Stimulated activated CD8-positive, alpha-beta memory T cell treated with anti-CD3 and anti-CD28 coated beads, Interleukin-4, amount 100 ng/mL, for 1 hour (primary cell): ENCODE measurements at regions not wholly inside any gene's neighbourhood (a gene's known extent, or its start where the extent isn't known, plus 50 kb on each side); places are given as distances from the start of the nearest gene placed in this dataset.
"Not testable (repeated sequence)": the region's sequence is repeated elsewhere in the genome, so short reads cannot be mapped to it uniquely, and the experiment has no call there.

Experiments
- DNase-seq, 2 donors: peaks; one replicate each; pipeline ENCODE4 v3.0.0-alpha.2; 2020; ENCODE audit warnings: low read depth in 2 of 2, low spot score in 1 of 2

DNA sequence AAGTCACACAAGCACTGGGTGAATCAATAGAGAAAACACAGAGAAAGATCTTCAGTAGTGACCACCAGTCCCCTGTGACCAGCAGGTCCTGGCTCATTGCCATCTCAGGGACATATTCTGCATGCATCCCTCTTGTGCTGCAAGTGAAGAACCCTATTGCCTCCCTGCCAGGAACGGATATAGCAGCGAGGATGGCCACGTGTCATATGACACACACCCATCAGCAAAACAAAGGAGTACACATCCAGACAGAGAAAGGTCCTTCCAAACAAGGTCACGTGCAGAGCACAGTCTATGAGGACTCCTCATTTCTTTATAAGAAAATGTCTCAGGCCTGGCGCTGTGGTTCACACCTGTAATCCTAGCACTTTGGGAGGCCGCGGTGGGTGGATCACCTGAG lies 638.4 kb downstream of the FLRT2 start:
- no peak for DNase-seq

DNA sequence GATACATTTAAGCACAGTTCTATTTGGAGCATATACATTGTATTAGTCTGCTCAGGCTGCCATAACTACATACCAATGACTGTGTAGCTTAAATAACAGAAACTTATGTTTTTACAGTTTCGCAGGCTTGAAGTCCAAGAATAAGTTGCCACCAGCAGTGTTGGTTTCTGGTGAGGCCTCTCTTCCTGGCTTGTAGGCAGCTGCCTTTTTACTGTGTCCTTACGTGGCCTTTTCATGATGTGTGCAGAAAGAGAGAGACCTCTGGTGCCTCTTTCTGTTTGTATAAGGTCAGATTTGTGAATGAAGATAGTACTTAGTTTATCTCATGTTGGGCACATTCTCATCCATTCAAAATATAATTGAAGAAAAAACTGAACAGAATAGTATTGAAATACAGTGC lies 636.6 kb downstream of the FLRT2 start:
- no peak for DNase-seq

DNA sequence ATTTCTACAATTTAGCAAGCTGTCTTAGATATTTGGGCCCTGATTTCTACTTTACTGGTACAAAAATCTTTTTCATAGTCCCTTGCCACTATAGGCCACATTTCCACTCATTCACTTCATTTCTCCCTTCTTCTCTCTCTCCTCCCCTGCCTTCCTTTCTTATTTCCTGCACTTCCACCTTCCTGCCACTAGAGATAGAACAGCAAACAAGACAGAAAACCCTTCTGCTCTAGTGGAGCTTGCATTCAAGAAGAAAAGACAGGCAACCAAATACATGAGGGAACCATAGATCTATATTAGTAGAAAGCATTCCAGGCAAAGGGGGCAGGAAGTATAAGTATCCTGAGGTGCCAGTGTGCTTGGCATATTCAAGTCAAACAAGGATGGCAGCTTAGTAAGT lies 623.5 kb downstream of the FLRT2 start:
- DNase-seq, result no peak

- no peak for DNase-seq
These were observed 613.3 kb downstream of the FLRT2 start for GRCh38 chr14:86143248-86143647.

DNA sequence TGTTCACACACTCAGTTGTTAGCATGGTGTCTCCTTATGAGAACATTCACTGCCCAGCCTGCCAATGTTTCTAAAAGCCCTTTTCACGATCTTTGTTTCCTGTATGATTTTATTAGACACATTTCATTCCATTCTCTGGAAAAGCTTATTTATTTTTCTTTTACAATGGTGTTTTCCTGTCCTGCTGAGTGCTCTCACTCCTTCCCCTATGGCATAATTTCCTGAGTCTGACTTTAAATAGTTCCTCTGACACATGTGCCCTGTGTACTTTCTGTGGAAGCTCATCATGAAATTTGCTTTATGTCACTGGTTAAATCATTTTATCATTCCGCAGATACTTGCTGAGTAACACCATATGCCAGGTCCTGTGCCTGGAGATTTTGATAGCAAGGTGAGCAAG lies 612.0 kb downstream of the FLRT2 start:
- DNase-seq, result no peak

DNA sequence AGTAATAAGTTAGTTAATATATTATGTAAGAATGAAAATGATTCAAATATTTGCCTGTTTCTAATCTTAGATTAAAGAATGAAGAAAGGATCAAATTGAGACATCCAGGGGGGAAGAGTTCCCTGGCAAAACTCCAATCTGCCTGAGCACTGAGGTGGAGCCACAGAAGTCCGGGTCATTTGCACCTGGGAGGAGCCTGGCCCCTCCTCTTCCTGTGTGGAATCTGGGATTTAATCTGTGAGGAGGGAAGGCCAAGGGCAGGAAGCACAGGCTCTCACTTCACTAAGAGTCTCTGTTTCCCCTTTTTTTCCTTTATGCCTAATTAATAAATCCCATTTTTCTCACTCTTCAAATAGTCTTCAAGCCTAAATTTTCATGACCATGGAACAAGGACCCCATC lies 599.5 kb downstream of the FLRT2 start:
- DNase-seq, result no peak

GRCh38 chr14:86124328-86124727 lies 594.4 kb downstream of the FLRT2 start:
- DNase-seq, result no peak

DNA sequence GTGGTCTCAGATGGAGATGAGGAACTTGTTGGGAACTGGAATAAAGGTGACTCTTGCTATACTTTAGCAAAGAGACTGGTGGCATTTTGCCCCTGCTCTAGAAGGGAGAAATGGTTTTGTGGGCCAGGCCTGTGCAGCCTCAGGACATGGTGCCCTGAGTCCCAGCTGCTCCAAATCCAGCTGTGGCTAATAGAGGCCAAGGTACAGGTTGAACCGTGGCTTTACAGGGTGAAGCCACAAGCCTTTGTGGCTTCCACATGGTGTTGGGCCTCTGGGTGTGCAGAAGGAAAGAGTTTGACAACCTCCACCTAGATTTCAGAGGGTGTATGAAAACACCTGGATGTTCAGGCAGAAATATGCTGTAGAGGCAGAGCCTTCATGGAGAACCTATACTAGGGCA lies 586.0 kb downstream of the FLRT2 start:
- no peak for DNase-seq

DNA sequence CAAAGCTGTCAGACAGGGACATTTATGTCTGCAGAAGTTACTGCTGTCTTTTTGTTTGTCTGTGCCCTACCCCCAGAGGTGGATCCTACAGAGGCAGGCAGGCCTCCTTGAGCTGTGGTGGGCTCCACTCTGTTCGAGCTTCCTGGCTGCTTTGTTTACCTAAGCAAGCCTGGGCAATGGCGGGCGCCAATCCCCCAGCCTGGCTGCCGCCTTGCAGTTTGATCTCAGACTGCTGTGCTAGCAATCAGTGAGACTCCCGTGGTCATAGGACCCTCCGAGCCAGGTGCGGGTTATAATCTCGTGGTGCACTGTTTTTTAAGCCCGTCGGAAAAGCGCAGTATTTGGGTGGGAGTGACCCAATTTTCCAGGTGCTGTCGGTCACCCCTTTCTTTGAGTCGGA lies 580.9 kb downstream of the FLRT2 start:
- DNase-seq, result not testable (repeated sequence)

- DNase-seq, result no peak
These were observed 574.8 kb downstream of the FLRT2 start for GRCh38 chr14:86104691-86105265.

- no peak for DNase-seq
These were observed 564.6 kb downstream of the FLRT2 start for GRCh38 chr14:86094512-86094911.

- DNase-seq, result no peak
These were observed 561.9 kb downstream of the FLRT2 start for GRCh38 chr14:86091811-86092210.

- DNase-seq, result no peak
These were observed 558.2 kb downstream of the FLRT2 start for GRCh38 chr14:86088156-86088555.

GRCh38 chr14:86087377-86087776 lies 557.4 kb downstream of the FLRT2 start:
- no peak for DNase-seq

DNA sequence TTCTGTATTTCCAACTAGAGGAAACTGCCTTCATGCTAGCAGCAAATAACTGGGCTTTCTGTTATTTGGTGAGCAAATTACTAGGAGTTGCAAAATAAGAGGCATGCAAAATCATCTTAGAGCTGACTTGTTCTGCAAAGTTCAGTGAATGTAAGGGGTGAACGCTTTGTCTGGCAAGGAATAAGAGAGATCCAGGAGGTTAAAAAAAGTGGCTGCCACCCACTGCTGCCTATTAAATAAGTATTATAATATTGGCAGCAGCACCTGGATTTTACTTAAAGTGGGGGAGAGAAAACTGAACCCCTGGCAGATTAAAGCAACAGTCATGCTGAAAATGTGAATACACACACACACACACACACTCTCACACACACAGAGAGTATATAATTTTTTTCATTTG lies 557.0 kb downstream of the FLRT2 start:
- no peak for DNase-seq

DNA sequence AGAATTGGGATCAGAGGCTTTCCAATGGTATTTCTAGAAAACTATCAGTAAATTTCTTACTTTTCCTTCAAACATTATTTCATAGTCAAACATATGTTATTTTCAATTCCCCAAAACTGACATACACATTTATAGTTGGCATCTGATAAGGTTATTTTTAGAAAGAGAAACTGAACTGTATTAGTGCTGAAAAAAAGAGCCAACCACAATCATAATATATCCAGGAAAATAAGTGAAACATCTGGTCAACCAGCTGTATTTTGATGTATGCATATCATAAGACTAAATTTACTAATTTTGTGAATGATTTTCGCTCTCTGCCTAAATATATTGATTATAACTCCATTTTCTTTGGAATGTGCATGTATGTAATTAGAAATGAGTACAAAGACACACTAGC lies 554.2 kb downstream of the FLRT2 start:
- DNase-seq, result no peak

- DNase-seq, result no peak
These were observed 553.7 kb downstream of the FLRT2 start for GRCh38 chr14:86083616-86084015.

GRCh38 chr14:86072116-86072894 lies 542.4 kb downstream of the FLRT2 start:
- no peak for DNase-seq

- no peak for DNase-seq
These were observed 536.7 kb downstream of the FLRT2 start for GRCh38 chr14:86066651-86067050.

- no peak for DNase-seq
These were observed 535.5 kb downstream of the FLRT2 start for GRCh38 chr14:86065407-86065806.

DNA sequence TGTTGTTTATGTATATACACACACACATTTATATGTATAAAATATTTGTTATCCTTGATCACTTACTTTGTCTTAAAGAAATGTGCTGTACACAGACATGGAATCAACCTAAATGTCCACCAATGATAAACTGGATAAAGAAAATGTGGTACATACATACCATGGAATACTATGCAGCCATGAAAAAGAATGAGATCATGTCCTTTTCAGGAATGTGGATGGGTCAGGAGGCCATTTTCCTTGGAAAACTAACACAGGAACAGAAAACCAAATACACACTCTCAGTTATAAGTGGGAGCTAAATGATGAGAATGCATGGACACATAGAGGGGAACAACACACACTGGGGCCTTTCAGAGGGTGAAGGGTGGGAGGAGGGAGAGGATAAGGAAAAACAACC lies 534.7 kb downstream of the FLRT2 start:
- not testable (repeated sequence) for DNase-seq

- no peak for DNase-seq
These were observed 527.2 kb downstream of the FLRT2 start for GRCh38 chr14:86057018-86057667.
